SK-N-SH (cell line): ENCODE measurements at regions not wholly inside any gene's neighbourhood (a gene's known extent, or its start where the extent isn't known, plus 50 kb on each side); places are given as distances from the start of the nearest gene placed in this dataset.

Experiments used
- CTCF ChIA-PET: fragments of 300-600, 350-600 bp; formaldehyde crosslinking; extraction: SDS; loops from one replicate; lab custom pipeline; 2021; lab: Yijun Ruan, JAX
- POLR2A ChIA-PET: fragments of 350-600 bp; sonication (Branson Sonifier 250); formaldehyde crosslinking; extraction: SDS; loops from one replicate; lab custom pipeline; 2020; ENCODE audit warnings: antibody characterized with exemption, inconsistent platforms; lab: Yijun Ruan, JAX
- DNase-seq: peaks from one replicate; pipeline ENCODE4 v3.0.0; 2012
- H2AFZ ChIP-seq: fragments of 200-600 bp; sonication (generic); 2 replicates; pipeline ENCODE4 v1.8.1; 2016; ENCODE audit warnings: antibody characterized with exemption, mild to moderate bottlenecking, low read depth
- H3F3A ChIP-seq: fragments of 200-600 bp; sonication (generic); replicated peaks from 2 replicates; pipeline ENCODE3; 2016; ENCODE audit warnings: antibody characterized with exemption, mild to moderate bottlenecking; ENCODE audit not compliant: insufficient read depth
- H3K27ac ChIP-seq, 2 experiments: fragments of 200-500 bp in 1 of 2; fragments of 200-600 bp in 1 of 2; sonication (Bioruptor generic) in 1 of 2; sonication (generic), shearing (Covaris generic) in 1 of 2; 2 replicates each; pipeline versions ENCODE4 v1.5.1 to v1.6.1; 2014 to 2016; ENCODE audit warnings: low read depth in 2 of 2, inconsistent platforms in 1 of 2, low read length in 1 of 2, mild to moderate bottlenecking in 1 of 2, mixed read lengths in 1 of 2
- H3K27me3 ChIP-seq: fragments of 200-600 bp; sonication (generic), shearing (Covaris generic); 2 replicates; pipeline ENCODE4 v1.6.1; 2016; ENCODE audit warnings: mixed run types; ENCODE audit not compliant: insufficient read depth
- H3K36me3 ChIP-seq, 2 experiments: fragments of 200-500 bp in 1 of 2; fragments of 200-600 bp in 1 of 2; sonication (Bioruptor generic) in 1 of 2; sonication (generic) in 1 of 2; replicated peaks in 1 of 2; 2 replicates each; pipeline versions ENCODE3 to v1.5.1; 2014 to 2016; ENCODE audit warnings: low read length in 1 of 2, mild to moderate bottlenecking in 1 of 2; ENCODE audit not compliant: insufficient read depth in 2 of 2, control insufficient read depth in 1 of 2
- H3K4me1 ChIP-seq, 2 experiments: fragments of 200-500 bp in 1 of 2; fragments of 200-600 bp in 1 of 2; sonication (Bioruptor generic) in 1 of 2; sonication (generic), shearing (Covaris generic) in 1 of 2; 2 replicates each; pipeline versions ENCODE4 v1.5.1 to v1.6.1; 2014 to 2016; ENCODE audit warnings: low read depth in 1 of 2, low read length in 1 of 2, mixed run types in 1 of 2; ENCODE audit not compliant: insufficient read depth in 2 of 2, control insufficient read depth in 1 of 2
- H3K4me2 ChIP-seq: fragments of 200-600 bp; sonication (generic), shearing (Covaris generic); 2 replicates; pipeline ENCODE4 v1.6.1; 2017; ENCODE audit warnings: mixed run types
- H3K4me3 ChIP-seq, 2 experiments: fragments of 200-500 bp in 1 of 2; fragments of 200-600 bp in 1 of 2; sonication (Bioruptor generic) in 1 of 2; sonication (generic), shearing (Covaris generic) in 1 of 2; 2 replicates each; pipeline versions ENCODE4 v1.5.1 to v1.8.1; 2014 to 2016; ENCODE audit warnings: low read depth in 2 of 2, inconsistent platforms in 1 of 2, low read length in 1 of 2, mild to moderate bottlenecking in 1 of 2, mixed read lengths in 1 of 2, moderate library complexity in 1 of 2
- H3K79me2 ChIP-seq: fragments of 200-600 bp; sonication (generic); 2 replicates; pipeline ENCODE4 v1.8.1; 2017; ENCODE audit warnings: mild to moderate bottlenecking; ENCODE audit not compliant: insufficient read depth
- H3K9ac ChIP-seq: fragments of 200-600 bp; sonication (generic); 2 replicates; pipeline ENCODE4 v1.6.1; 2017; ENCODE audit warnings: mixed run types
- H3K9me2 ChIP-seq: fragments of 200-600 bp; sonication (generic); 2 replicates; pipeline ENCODE4 v1.6.1; 2017; ENCODE audit warnings: mixed run types
- H3K9me3 ChIP-seq: fragments of 200-600 bp; sonication (generic); 2 replicates; pipeline ENCODE4 v1.6.1; 2017; ENCODE audit warnings: mixed run types, mild to moderate bottlenecking, moderate library complexity
- H4K20me1 ChIP-seq: fragments of 200-600 bp; sonication (generic); 2 replicates; pipeline ENCODE4 v1.6.1; 2017; ENCODE audit warnings: mild to moderate bottlenecking, mixed run types; ENCODE audit not compliant: insufficient read depth
- CHD2 ChIP-seq: fragments of 150-350 bp; IDR thresholded peaks from 2 replicates; pipeline ENCODE4 v1.6.1; 2018; ENCODE audit warnings: low read length; ENCODE audit not compliant: partially characterized antibody
- EZH2phosphoT487 ChIP-seq: fragments of 200-600 bp; sonication (generic); IDR thresholded peaks from 2 replicates; pipeline ENCODE4 v1.6.1; 2017; ENCODE audit warnings: low read depth, mixed run types, mild to moderate bottlenecking, antibody characterized with exemption, moderate library complexity, borderline replicate concordance
- FOSL2 ChIP-seq: IDR thresholded peaks from 2 replicates; pipeline ENCODE4 v1.4.0; 2012; ENCODE audit warnings: low read depth, mild to moderate bottlenecking, moderate library complexity, borderline replicate concordance
- FOXM1 ChIP-seq: IDR thresholded peaks from 2 replicates; pipeline ENCODE4 v1.4.0; 2012; ENCODE audit warnings: low read depth, mild to moderate bottlenecking
- GABPA ChIP-seq: IDR thresholded peaks from 2 replicates; pipeline ENCODE4 v1.4.0; 2012; ENCODE audit warnings: low read depth, mild to moderate bottlenecking
- GATA2 ChIP-seq: sonication (generic); formaldehyde crosslinking; IDR thresholded peaks from 2 replicates; pipeline ENCODE4 v1.5.0; 2020; ENCODE audit warnings: mild to moderate bottlenecking, missing genetic modification reagents
- JUND ChIP-seq: IDR thresholded peaks from 2 replicates; pipeline ENCODE4 v1.4.0; 2012
- NRF1 ChIP-seq: IDR thresholded peaks from 2 replicates; pipeline ENCODE4 v1.6.1; 2012; ENCODE audit warnings: low read depth, mild to moderate bottlenecking, low read length
- RAD21 ChIP-seq: IDR thresholded peaks from 2 replicates; pipeline ENCODE4 v1.6.1; 2012; ENCODE audit warnings: mild to moderate bottlenecking, low read length
- RCOR1 ChIP-seq: fragments of 150-350 bp; IDR thresholded peaks from 2 replicates; pipeline ENCODE4 v1.6.1; 2017; ENCODE audit warnings: antibody characterized with exemption, low read length
- RFX5 ChIP-seq: IDR thresholded peaks from 2 replicates; pipeline ENCODE4 v1.6.1; 2012; ENCODE audit warnings: mild to moderate bottlenecking, improper control_type of control experiment, low read length
- SIN3A ChIP-seq: IDR thresholded peaks from 2 replicates; pipeline ENCODE4 v1.6.1; 2012; ENCODE audit warnings: low read depth, mild to moderate bottlenecking, low read length, moderate library complexity, borderline replicate concordance
- SMC3 ChIP-seq: IDR thresholded peaks from 2 replicates; pipeline ENCODE4 v1.6.1; 2012; ENCODE audit warnings: low read depth, low read length, improper control_type of control experiment
- TAF1 ChIP-seq: IDR thresholded peaks from 2 replicates; pipeline ENCODE4 v1.6.1; 2012; ENCODE audit warnings: low read depth, mild to moderate bottlenecking, low read length, moderate library complexity, borderline replicate concordance
- TCF12 ChIP-seq: IDR thresholded peaks from 2 replicates; pipeline ENCODE4 v1.4.0; 2012
- TEAD4 ChIP-seq: IDR thresholded peaks from 2 replicates; pipeline ENCODE4 v1.4.0; 2012; ENCODE audit warnings: mild to moderate bottlenecking, borderline replicate concordance; ENCODE audit not compliant: insufficient read depth
- USF2 ChIP-seq: fragments of 150-350 bp; IDR thresholded peaks from 2 replicates; pipeline ENCODE4 v1.6.1; 2017; ENCODE audit warnings: antibody characterized with exemption, low read length, low read depth, borderline replicate concordance
- YY1 ChIP-seq: IDR thresholded peaks from 2 replicates; pipeline ENCODE4 v1.4.0; 2012; ENCODE audit warnings: low read depth, mild to moderate bottlenecking
- ZBTB33 ChIP-seq: IDR thresholded peaks from 2 replicates; pipeline ENCODE4 v1.4.0; 2012; ENCODE audit warnings: low read depth, borderline replicate concordance
- WGBS: methylation state at CpG from one replicate; pipeline ENCODE4 v1.1.6; 2017; ENCODE audit warnings: low lambda C conversion rate; 5-methylcytosine and 5-hydroxymethylcytosine counted together
- TF ChIP-seq, protein P1 (sequence below): fragments of 200-600 bp; sonication (generic); IDR thresholded peaks from 2 replicates; pipeline ENCODE4 v1.6.1; 2017; ENCODE audit warnings: antibody characterized with exemption, mild to moderate bottlenecking, moderate library complexity
- TF ChIP-seq, protein P2 (sequence below): IDR thresholded peaks from 2 replicates; pipeline ENCODE4 v1.4.0; 2012; ENCODE audit warnings: low read depth, borderline replicate concordance

DNA sequence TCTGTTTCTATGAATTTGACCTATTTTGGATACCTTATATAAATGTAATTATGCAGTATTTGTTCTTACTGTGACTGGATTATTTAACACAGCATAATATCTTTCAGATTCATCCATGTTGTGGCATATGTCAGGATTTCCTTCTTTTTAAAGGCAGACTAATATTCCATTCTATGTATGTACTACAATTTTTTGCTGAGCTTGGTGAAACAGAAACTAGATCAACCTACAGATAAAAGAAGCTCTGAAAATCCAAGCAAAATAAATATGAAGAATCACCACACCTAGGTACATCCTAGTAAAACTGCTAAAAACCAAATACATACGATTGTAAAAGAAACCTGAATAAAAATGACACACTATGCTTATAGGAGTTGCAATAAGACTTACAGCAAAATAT lies 300.5 kb downstream of the HTR7 start (continued):
- TF ChIP-seq EZH2phosphoT487 (no peak), TEAD4 (no peak), RFX5 (no peak)
- TF ChIP-seq, protein P1, sequence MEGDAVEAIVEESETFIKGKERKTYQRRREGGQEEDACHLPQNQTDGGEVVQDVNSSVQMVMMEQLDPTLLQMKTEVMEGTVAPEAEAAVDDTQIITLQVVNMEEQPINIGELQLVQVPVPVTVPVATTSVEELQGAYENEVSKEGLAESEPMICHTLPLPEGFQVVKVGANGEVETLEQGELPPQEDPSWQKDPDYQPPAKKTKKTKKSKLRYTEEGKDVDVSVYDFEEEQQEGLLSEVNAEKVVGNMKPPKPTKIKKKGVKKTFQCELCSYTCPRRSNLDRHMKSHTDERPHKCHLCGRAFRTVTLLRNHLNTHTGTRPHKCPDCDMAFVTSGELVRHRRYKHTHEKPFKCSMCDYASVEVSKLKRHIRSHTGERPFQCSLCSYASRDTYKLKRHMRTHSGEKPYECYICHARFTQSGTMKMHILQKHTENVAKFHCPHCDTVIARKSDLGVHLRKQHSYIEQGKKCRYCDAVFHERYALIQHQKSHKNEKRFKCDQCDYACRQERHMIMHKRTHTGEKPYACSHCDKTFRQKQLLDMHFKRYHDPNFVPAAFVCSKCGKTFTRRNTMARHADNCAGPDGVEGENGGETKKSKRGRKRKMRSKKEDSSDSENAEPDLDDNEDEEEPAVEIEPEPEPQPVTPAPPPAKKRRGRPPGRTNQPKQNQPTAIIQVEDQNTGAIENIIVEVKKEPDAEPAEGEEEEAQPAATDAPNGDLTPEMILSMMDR, result no peak

- H4K20me1 ChIP-seq, result no peaks in the 10 kb centered on the region
- no peak for DNase-seq
- no peak overlapping the region for H3K27ac ChIP-seq
- no peak overlapping the region for H3K9ac ChIP-seq
- H3K4me3 ChIP-seq, result no peak overlapping the region
- no peaks in the 10 kb centered on the region for H3F3A ChIP-seq
- ChIA-PET POLR2A (no interaction called here), CTCF (no interaction called here)
- no peaks in the 10 kb centered on the region for H3K36me3 ChIP-seq
- TF ChIP-seq TCF12 (no peak), SIN3A (no peak), SMC3 (no peak), TAF1 (no peak), RFX5 (no peak), EZH2phosphoT487 (no peak), NRF1 (no peak), RAD21 (no peak), GATA2 (CRISPR knock-in tag) (no peak), RCOR1 (no peak), JUND (no peak), FOXM1 (no peak), GABPA (no peak), FOSL2 (no peak), CHD2 (no peak), ZBTB33 (no peak), USF2 (no peak), YY1 (no peak)
- TF ChIP-seq, protein P1, result no peak
- TF ChIP-seq, protein P2, sequence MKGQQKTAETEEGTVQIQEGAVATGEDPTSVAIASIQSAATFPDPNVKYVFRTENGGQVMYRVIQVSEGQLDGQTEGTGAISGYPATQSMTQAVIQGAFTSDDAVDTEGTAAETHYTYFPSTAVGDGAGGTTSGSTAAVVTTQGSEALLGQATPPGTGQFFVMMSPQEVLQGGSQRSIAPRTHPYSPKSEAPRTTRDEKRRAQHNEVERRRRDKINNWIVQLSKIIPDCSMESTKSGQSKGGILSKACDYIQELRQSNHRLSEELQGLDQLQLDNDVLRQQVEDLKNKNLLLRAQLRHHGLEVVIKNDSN, result no peak
- H3K4me2 ChIP-seq, result no peak overlapping the region
- H2AFZ ChIP-seq, result no peak overlapping the region
- no peaks in the 10 kb centered on the region for H3K4me1 ChIP-seq
- no peaks in the 10 kb centered on the region; the same call in 1 of the 2 replicates for H3K9me3 ChIP-seq
- no peaks in the 10 kb centered on the region for H3K27me3 ChIP-seq
- WGBS, result 2% methylated on average over 2 of the region's 2 CpGs
- H3K9me2 ChIP-seq, result no peaks in the 10 kb centered on the region
- no peaks in the 10 kb centered on the region for H3K79me2 ChIP-seq
Observed at GRCh38 chr10:90560331-90560730, 297.5 kb downstream of the HTR7 start.
